NB4 (cell line): ENCODE measurements at regions not wholly inside any gene's neighbourhood (a gene's known extent, or its start where the extent isn't known, plus 50 kb on each side); places are given as distances from the start of the nearest gene placed in this dataset.

Experiments
- DNase-seq: peaks from one replicate; pipeline ENCODE4 v3.0.0; 2010; ENCODE audit warnings: low read depth
- H3K4me3 ChIP-seq: one replicate; pipeline ENCODE4 v1.5.1; 2011; ENCODE audit warnings: mild to moderate bottlenecking, low read depth, low read length, moderate library complexity
- MYC ChIP-seq: IDR thresholded peaks from 2 replicates; pipeline ENCODE4 v1.6.1; 2011; ENCODE audit warnings: low read depth, low read length
- POLR2A ChIP-seq: IDR thresholded peaks from 2 replicates; pipeline ENCODE4 v1.6.1; 2011; ENCODE audit warnings: mild to moderate bottlenecking; ENCODE audit not compliant: insufficient read length; ENCODE audit errors: extremely low read depth
- TF ChIP-seq, protein P1 (sequence below): IDR thresholded peaks from 2 replicates; pipeline ENCODE4 v1.6.1; 2011; ENCODE audit warnings: low read depth, low read length
- TF ChIP-seq, protein P2 (sequence below): IDR thresholded peaks from one replicate; pipeline ENCODE4 v1.5.1; 2012; ENCODE audit warnings: low read depth, low read length

DNA sequence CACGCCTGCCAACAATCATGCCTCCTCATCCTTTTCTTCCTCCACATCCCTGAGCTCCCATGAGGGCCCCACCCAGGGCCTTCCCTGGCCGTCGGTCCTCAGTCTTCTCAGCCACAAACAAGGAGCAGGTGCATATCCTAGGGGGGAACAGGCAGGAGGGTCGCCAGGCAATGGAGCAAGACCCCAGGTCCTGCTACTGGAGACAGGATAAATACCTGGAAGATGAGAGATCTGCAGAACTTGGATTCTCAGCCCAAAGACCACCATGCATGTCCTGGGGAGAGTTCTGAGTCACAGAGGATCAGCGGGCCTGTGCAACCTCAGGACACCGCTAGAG is 344.7 kb upstream of the TSHZ3 start:
- H3K4me3 ChIP-seq, result no peak overlapping the region
- TF ChIP-seq POLR2A (no peak), MYC (no peak)
- TF ChIP-seq, protein P1, sequence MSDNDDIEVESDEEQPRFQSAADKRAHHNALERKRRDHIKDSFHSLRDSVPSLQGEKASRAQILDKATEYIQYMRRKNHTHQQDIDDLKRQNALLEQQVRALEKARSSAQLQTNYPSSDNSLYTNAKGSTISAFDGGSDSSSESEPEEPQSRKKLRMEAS, result no peak
- TF ChIP-seq, protein P2, sequence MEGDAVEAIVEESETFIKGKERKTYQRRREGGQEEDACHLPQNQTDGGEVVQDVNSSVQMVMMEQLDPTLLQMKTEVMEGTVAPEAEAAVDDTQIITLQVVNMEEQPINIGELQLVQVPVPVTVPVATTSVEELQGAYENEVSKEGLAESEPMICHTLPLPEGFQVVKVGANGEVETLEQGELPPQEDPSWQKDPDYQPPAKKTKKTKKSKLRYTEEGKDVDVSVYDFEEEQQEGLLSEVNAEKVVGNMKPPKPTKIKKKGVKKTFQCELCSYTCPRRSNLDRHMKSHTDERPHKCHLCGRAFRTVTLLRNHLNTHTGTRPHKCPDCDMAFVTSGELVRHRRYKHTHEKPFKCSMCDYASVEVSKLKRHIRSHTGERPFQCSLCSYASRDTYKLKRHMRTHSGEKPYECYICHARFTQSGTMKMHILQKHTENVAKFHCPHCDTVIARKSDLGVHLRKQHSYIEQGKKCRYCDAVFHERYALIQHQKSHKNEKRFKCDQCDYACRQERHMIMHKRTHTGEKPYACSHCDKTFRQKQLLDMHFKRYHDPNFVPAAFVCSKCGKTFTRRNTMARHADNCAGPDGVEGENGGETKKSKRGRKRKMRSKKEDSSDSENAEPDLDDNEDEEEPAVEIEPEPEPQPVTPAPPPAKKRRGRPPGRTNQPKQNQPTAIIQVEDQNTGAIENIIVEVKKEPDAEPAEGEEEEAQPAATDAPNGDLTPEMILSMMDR, result no peak
- DNase-seq, result no peak

DNA sequence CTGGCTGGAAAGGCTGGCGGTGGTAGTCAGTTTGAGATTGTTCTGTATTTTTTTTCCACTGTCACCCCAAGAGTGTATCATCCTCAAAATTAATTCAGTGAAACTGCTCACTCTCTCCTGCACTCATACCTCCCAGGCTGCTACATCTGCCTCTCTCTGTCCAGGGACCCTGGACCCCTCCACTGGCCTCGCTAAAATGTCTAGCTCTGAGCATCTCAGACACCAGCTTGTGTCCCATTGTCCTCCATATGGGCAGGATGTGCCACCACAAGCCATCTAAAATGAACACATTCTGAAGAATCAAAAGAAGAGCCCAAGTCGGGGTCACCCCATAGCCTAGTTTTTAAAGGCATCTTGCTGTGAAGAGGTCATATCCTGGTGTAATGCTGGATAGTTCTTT is 345.5 kb upstream of the TSHZ3 start:
- TF ChIP-seq, protein P2, result no peak
- TF ChIP-seq POLR2A (no peak), MYC (no peak)
- TF ChIP-seq, protein P1, result no peak
- no peak for DNase-seq
- no peak overlapping the region for H3K4me3 ChIP-seq

DNA sequence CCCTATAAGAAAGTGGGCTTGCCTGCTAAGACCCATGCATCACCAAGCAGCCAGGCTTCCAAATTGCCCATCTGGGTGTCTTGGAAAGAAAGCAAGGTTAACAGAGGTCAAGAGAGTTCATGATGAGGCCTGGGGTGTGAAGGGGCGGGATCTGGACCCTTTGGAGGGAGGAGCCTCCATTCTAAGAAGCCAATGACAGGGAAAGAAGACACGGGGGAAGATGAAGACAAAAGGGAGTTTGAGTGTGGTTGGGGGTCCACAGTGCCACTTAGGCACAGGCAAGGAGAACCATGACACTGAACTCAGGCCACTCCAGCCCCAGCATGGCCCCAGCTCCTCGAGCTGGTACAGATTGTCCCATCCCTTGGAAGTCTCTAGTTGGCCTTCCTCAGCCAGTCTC is 350.2 kb upstream of the TSHZ3 start:
- no peak for DNase-seq
- H3K4me3 ChIP-seq, result no peak overlapping the region
- TF ChIP-seq POLR2A (no peak), MYC (no peak)
- TF ChIP-seq, protein P1, result no peak
- TF ChIP-seq, protein P2, result no peak

DNA sequence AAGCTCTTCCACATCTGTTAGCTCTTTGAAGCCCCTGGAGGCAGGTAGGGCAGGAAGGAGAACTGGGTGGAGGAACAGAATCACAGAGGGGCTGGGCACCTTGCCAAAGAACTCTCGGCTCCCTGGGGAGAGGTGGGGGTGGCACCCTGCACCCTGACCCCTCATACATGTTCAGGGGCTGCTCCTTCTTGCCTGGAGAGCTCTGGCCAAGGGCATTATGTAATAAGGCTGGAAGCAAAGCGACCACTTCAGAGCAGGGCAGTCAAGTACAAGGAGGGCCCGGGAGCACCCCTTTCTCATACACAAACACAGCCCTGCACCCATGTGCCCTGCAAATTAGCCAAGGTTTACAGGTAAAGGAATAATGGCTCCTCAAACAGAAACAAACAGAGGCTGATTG is 351.9 kb upstream of the TSHZ3 start:
- TF ChIP-seq, protein P2, result no peak
- TF ChIP-seq MYC (no peak), POLR2A (no peak)
- TF ChIP-seq, protein P1, result no peak
- no peak overlapping the region for H3K4me3 ChIP-seq
- DNase-seq, result no peak

DNA sequence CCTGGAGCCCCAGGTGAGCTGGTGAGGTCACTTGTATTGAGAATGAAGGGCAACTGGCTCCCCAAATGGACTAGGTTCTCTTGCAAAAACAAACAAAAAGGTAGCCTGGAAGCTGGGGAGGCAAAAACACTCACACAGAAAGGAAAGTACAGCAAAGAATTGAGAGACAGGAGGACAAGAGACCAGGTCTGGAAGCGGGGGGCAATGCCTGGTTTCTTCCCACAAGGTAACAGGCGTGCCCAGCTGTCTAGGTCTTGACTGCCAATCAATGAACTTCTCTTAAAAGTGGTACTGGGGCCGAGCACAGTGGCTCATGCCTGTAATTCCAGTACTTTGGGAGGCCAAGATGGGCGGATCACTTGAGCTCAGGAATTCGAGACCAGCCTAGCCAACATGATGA is 356.4 kb upstream of the TSHZ3 start:
- TF ChIP-seq, protein P2, result no peak
- TF ChIP-seq, protein P1, result no peak
- TF ChIP-seq MYC (no peak), POLR2A (no peak)
- H3K4me3 ChIP-seq, result no peak overlapping the region
- no peak for DNase-seq

DNA sequence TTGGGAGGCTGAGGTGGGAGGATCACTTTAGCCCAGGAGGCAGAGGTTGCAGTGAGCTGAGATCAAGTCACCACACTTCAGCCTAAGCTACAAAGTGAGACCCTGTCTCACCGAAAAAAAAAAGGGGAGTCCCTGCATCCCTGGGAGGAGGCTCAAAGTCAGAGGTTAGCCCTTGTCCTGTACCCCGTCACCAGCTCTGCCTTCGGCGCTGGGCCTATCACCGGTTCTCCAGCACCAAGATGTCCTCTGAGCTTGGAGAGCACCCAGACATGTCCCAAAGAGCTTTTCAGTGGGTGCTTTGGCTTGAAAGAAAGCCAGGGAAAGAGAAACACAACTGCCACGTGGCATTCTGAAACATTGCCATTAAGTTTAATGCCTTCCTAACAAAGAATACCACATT is 356.9 kb upstream of the TSHZ3 start:
- H3K4me3 ChIP-seq, result no peak overlapping the region
- no peak for DNase-seq
- TF ChIP-seq POLR2A (no peak), MYC (no peak)
- TF ChIP-seq, protein P2, result no peak
- TF ChIP-seq, protein P1, result no peak
